NOMO-1 (cell line): ENCODE measurements at regions not wholly inside any gene's neighbourhood (a gene's known extent, or its start where the extent isn't known, plus 50 kb on each side); places are given as distances from the start of the nearest gene placed in this dataset.
"Not testable (repeated sequence)": the region's sequence is repeated elsewhere in the genome, so short reads cannot be mapped to it uniquely, and the experiment has no call there.

ENCODE experiments used
- DNase-seq, 2 experiments: peaks; one replicate each; lab custom pipeline; 2025; ENCODE audit not compliant: unreplicated experiment in 2 of 2; lab: John Stamatoyannopoulos, UW

DNA sequence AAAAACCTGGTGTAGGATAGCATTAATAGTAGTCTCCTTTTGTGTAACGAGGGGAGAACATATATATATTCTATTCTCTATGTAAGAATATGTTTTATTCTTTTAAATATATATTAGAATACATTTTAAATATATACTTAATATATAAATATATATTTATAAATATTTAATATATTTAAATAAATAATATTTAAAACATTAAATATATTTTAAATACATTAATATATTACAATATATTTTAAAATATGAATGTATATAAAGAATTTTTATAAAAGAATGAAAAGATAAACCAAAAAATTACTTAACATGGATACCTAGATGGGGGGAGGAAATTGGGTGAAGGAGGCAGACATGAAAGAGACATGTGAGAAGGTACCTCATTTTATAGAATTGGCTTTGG is 53.0 kb upstream of the ZNF831 start:
- DNase-seq, result no peak

DNA sequence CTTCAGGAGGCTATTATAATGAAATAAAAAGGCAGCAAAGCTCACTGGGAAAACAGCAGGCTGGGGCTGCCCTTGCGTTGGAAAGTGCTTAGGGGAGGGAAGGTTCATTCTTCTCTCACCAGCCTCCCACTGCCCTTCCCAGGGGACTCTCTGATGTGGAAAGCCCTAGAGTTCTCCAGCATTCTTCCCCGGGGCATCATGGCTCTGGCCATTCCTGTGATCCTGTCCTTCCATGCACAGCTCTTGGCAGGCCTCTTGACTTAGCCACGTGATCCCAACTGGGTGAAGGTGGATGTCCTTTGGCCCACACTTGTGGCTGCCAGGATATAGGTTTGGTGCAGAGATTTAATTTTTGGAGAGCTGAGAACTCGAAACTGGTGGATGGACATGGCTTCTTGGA is 58.0 kb upstream of the ZNF831 start:
- no peak for DNase-seq

DNA sequence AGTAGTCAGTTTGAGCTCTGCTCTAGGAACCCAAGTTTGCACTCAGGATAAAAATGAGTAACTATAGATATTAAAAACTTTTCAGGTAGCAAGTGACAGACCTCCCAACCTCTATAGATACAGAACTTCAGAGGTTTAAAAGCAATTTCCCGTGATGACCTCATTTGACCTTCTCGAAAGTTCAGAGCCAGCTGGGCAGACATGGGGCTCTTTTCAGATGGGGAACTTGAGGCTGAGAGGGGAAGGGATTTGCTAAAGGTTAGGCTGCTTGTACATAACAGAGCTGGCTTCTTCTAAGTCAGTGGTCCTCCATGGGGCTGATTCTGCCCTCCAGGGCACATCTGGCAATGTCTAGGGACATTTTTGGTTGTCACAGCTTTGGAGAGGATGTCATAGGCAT is 58.8 kb upstream of the ZNF831 start:
- no peak for DNase-seq

DNA sequence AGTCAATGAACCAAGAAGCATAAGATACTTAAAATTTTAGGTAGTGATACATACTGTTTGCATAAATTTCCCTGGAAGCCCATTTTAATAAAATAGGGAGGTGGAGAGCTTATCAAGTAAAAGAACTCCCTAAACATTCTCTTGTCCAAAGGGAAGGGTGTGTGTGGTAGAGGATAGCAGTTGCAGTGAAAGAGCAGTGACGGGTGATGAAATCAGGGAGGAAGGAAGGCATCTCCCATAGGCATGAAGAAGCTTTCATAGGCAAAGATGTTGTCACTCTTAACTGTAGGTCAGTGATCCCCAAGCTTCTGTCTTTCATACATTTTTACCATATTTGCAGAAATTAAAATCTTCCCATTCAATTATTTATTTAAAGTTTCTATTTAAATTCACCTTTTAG is 60.0 kb upstream of the ZNF831 start:
- DNase-seq, result no peak

DNA sequence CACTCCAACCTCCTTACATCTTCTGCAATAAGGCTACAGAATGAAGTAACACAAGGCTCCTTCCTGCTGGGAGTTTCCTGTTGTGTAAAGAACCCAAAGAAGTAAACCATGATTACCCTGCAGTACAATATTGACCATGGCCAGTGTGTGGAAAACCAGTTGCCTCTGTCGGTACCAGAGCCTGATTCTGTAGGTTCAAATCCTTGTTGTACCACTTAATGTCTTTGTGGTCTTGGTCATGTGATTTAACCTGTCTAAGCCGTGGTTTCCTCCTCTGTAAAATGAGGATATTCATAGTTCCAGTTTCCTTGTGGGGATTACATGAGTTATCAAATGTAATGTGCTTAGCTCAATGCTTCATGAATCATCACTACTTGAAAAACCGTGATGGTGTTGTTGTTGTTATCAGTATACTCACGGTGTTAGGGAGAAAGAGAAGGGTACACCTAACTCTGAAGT is 60.3 kb upstream of the PRELID3B start:
- DNase-seq, result peak; percentile 43 to 67

DNA sequence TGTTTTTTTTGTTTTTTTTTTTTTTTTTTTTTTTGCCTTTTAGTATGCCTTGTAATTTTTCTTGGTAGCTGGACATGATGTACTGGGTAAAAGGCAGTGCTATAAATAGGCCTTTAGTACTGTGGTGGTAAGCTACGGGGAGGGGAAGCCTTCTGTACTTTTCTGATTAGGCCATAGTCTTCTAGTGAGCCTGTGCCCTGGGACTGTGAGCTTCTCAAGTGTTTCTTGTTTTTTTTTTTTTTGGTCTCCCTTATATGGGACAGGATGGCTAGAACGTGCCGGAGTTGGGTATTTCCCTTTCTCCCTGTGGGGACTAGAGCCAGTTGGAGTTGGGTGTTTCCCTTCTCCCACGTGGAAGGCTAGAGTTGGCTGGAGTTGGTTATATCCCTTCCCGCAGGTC is 59.4 kb upstream of the PRELID3B start:
- no peak for DNase-seq

DNA sequence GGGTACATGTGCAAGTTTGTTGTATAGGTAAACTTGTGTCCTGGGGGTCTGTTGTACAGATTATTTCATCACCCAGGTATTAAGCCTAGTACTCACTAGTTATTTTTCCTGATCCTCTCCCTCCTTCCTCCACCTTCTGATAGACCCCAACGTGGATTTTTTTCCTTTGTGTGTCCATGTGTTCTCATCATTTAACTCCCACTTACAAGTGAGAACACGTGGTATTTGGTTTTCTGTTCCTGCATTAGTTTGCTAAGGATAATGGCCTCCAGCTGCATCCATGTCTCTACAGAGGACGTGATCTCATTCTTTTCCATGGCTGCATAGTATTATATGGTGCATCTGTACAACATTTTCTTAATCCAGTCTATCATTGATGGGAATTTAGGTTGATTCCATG is 57.3 kb upstream of the PRELID3B start:
- not testable (repeated sequence) for DNase-seq

DNA sequence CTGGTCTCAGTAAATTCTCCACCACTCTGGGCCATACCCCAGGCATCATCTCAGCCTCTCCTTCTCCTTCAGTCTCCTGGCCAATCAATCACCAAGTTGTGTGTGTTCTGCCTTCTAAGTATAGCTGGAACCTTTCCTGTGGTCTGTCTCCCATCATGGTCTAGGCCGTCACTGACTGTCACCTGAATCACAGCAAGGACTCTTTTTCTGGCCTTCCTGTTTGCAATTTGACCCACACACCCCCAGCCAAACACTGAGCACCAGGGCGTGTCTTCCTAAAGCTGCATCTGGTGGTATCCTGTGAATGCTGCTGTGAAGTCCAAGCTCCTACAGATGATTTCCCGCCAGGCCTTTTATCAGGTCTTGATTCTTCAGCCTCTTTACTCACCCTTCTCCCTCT is 52.6 kb upstream of the PRELID3B start:
- no peak for DNase-seq

DNA sequence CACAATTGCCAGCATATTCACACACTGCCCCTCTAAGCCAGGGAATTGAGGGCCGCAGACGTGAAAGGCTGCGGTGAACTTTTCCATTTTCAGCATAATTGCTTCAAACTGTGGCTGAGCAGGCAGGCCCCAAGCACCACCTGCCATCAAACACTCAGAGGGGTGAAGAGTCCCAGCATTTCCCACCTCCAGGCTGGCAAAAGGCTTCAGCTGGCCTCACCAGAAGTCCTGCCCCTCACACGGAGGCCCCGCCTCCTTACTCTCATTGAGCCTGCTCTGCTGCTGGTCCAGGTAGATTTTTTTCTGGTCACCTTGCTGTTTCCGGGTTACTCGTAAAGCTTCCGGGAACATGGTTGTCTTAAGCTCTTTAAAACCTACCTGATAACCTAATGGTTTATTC is 52.0 kb upstream of the PRELID3B start:
- no peak for DNase-seq
